Keratinocyte (primary cell): ENCODE measurements at regions not wholly inside any gene's neighbourhood (a gene's known extent, or its start where the extent isn't known, plus 50 kb on each side); places are given as distances from the start of the nearest gene placed in this dataset.

Source experiments
- DNase-seq: peaks from one replicate; pipeline ENCODE4 v3.0.0-alpha.2; 2011; ENCODE audit warnings: low read depth, missing footprints, low spot score
- FAIRE-seq: peaks from 2 replicates; lab custom pipeline; 2011; peaks lifted over from hg19 to GRCh38; lab: Jason Lieb, UNC
- H2AFZ ChIP-seq: 2 replicates; pipeline ENCODE4 v1.6.0; 2012; ENCODE audit warnings: low read length, control low read depth, inconsistent platforms; ENCODE audit not compliant: control insufficient read depth
- H3K27ac ChIP-seq: 2 replicates; pipeline ENCODE4 v1.5.1; 2011; ENCODE audit warnings: low read length; ENCODE audit not compliant: control insufficient read depth, insufficient read depth
- H3K27me3 ChIP-seq: 3 replicates; pipeline ENCODE4 v1.6.0; 2011; ENCODE audit warnings: low read length; ENCODE audit not compliant: control insufficient read depth, insufficient read depth; ENCODE audit errors: extremely low read depth
- H3K36me3 ChIP-seq, 2 experiments: 2 replicates in 1 of 2; 3 replicates in 1 of 2; pipeline ENCODE4 v1.5.1; 2011; ENCODE audit warnings: low read length in 2 of 2, mild to moderate bottlenecking in 1 of 2; ENCODE audit not compliant: control insufficient read depth in 2 of 2, insufficient read depth in 2 of 2; ENCODE audit errors: extremely low read depth in 1 of 2
- H3K4me1 ChIP-seq: 3 replicates; pipeline ENCODE4 v1.5.1; 2011; ENCODE audit warnings: low read length; ENCODE audit not compliant: control insufficient read depth, insufficient read depth; ENCODE audit errors: extremely low read depth
- H3K4me2 ChIP-seq: 3 replicates; pipeline ENCODE4 v1.6.0; 2011; ENCODE audit warnings: low read depth, low read length; ENCODE audit not compliant: control insufficient read depth, insufficient read depth; ENCODE audit errors: extremely low read depth
- H3K4me3 ChIP-seq, 3 experiments: fragments of 200-600 bp in 1 of 3; sonication (generic) in 1 of 3; 2 replicates in 2 of 3; 3 replicates in 1 of 3; pipeline ENCODE4 v1.5.1; 2011 to 2016; ENCODE audit warnings: low read length in 3 of 3, mild to moderate bottlenecking in 3 of 3, control low read depth in 2 of 3, inconsistent platforms in 1 of 3, low read depth in 1 of 3, mixed read lengths in 1 of 3, mixed run types in 1 of 3, moderate library complexity in 1 of 3; ENCODE audit not compliant: control insufficient read depth in 2 of 3, insufficient read depth in 2 of 3; ENCODE audit errors: extremely low read depth in 1 of 3
- H3K79me2 ChIP-seq: 2 replicates; pipeline ENCODE4 v1.6.0; 2012; ENCODE audit warnings: low read length; ENCODE audit not compliant: control insufficient read depth, insufficient read depth
- H3K9ac ChIP-seq: 3 replicates; pipeline ENCODE4 v1.6.0; 2011; ENCODE audit warnings: low read length; ENCODE audit not compliant: control insufficient read depth, insufficient read depth; ENCODE audit errors: extremely low read depth
- H3K9me1 ChIP-seq: 3 replicates; pipeline ENCODE4 v1.6.0; 2011; ENCODE audit warnings: low read length; ENCODE audit not compliant: control insufficient read depth, insufficient read depth; ENCODE audit errors: extremely low read depth
- H3K9me3 ChIP-seq: 2 replicates; pipeline ENCODE4 v1.5.1; 2012; ENCODE audit warnings: low read depth, low read length; ENCODE audit not compliant: control insufficient read depth
- H4K20me1 ChIP-seq: 3 replicates; pipeline ENCODE4 v1.6.0; 2011; ENCODE audit warnings: low read length; ENCODE audit not compliant: control insufficient read depth, insufficient read depth; ENCODE audit errors: extremely low read depth
- CTCF ChIP-seq, 3 experiments: IDR thresholded peaks in 1 of 3; conservative IDR thresholded peaks in 1 of 3; optimal IDR thresholded peaks in 1 of 3; 2 replicates in 2 of 3; 3 replicates in 1 of 3; pipeline versions ENCODE3 to v1.5.1; 2011; ENCODE audit warnings: low read length in 3 of 3, mild to moderate bottlenecking in 3 of 3, moderate library complexity in 2 of 3, control low read depth in 1 of 3, inconsistent platforms in 1 of 3; ENCODE audit not compliant: insufficient read depth in 2 of 3; ENCODE audit errors: extremely low read depth in 1 of 3
- EZH2 ChIP-seq: IDR thresholded peaks from one replicate; pipeline ENCODE4 v1.6.1; 2012; ENCODE audit warnings: inconsistent platforms, mild to moderate bottlenecking, low read length, moderate library complexity
- dilution Hi-C: fragments of 300-500 bp; cut with MboI; formaldehyde crosslinking; loops from one replicate; pipeline ENCODE4 v1.7.0; 2020; ENCODE audit warnings: low sequenced_read_pairs; ENCODE audit not compliant: extremely low pct_ligation_motif_present

- H3K79me2 ChIP-seq: no peaks in the 10 kb centered on the region
- no peak overlapping the region for H3K4me3 ChIP-seq
- no peaks in the 10 kb centered on the region for H3K27me3 ChIP-seq
- H3K36me3 ChIP-seq: no peaks in the 10 kb centered on the region
- no peak for FAIRE-seq
- H3K9ac ChIP-seq: no peak overlapping the region
- no peak overlapping the region for H3K27ac ChIP-seq
- dilution Hi-C loops: no loop called here
- TF ChIP-seq CTCF (optimal IDR thresholded peaks at IDR 0.05 in 1 of 3, IDR thresholded peaks at IDR 0.05 in 1 of 3, conservative IDR thresholded peaks at IDR 0.05 in 1 of 3; ENCODE audit: extremely low read depth in 1 of 3, insufficient read depth in 2 of 3, low read length in 3 of 3) (no peak), EZH2 (no peak)
- H2AFZ ChIP-seq: no peak overlapping the region
- no peaks in the 10 kb centered on the region for H3K4me1 ChIP-seq
- no peaks in the 10 kb centered on the region for H3K9me3 ChIP-seq
- H3K9me1 ChIP-seq: no peaks in the 10 kb centered on the region
- DNase-seq: no peak
- no peaks in the 10 kb centered on the region for H4K20me1 ChIP-seq
- no peak overlapping the region for H3K4me2 ChIP-seq
These were observed 58.2 kb upstream of the LRRC55 start for GRCh38 chr11:57123590-57123989.

GRCh38 chr11:57124505-57124904, 57.2 kb upstream of the LRRC55 start:
- dilution Hi-C loops: no loop called here
- Histone ChIP-seq H3K4me2 (no peak overlapping the region), H3K4me3 (no peak overlapping the region), H3K4me1 (no peaks in the 10 kb centered on the region), H3K79me2 (no peaks in the 10 kb centered on the region), H3K9me3 (no peaks in the 10 kb centered on the region), H3K9me1 (no peaks in the 10 kb centered on the region), H3K36me3 (no peaks in the 10 kb centered on the region), H4K20me1 (no peaks in the 10 kb centered on the region), H3K27ac (no peak overlapping the region), H2AFZ (no peak overlapping the region), H3K9ac (no peak overlapping the region), H3K27me3 (no peaks in the 10 kb centered on the region)
- FAIRE-seq (no peak), DNase-seq (no peak)
- TF ChIP-seq EZH2 (no peak), CTCF (optimal IDR thresholded peaks at IDR 0.05 in 1 of 3, IDR thresholded peaks at IDR 0.05 in 1 of 3, conservative IDR thresholded peaks at IDR 0.05 in 1 of 3; ENCODE audit: extremely low read depth in 1 of 3, insufficient read depth in 2 of 3, low read length in 3 of 3) (no peak)
